ENCODE measurements at regions not wholly inside any gene's neighbourhood (a gene's known extent, or its start where the extent isn't known, plus 50 kb on each side); places are given as distances from the start of the nearest gene placed in this dataset.

GRCh38 chr10:33893506-33893905 is 559.0 kb upstream of the NRP1 start:
- Histone ChIP-seq H4K20me1 (ENCODE audit: control insufficient read depth, insufficient read depth, insufficient read length) (no peaks in the 10 kb centered on the region), H4K5ac (ENCODE audit: insufficient read length, low read depth, low read length) (no peak overlapping the region), H2BK20ac (ENCODE audit: low read depth, low read length, poor library complexity, severe bottlenecking) (no peak overlapping the region), H3K23me2 (ENCODE audit: insufficient read length, low read depth, low read length, poor library complexity, severe bottlenecking) (no peaks in the 10 kb centered on the region), H3T11ph (ENCODE audit: low read length) (no peak overlapping the region), H3K9me3 (ENCODE audit: control insufficient read depth, low read depth, low read length) (no peaks in the 10 kb centered on the region), H3K14ac (ENCODE audit: insufficient read depth, low read length) (no peak overlapping the region), H3K4ac (ENCODE audit: low read depth, low read length) (no peak overlapping the region), H3K23ac (ENCODE audit: insufficient read length, low read depth, low read length) (no peak overlapping the region), H2BK5ac (ENCODE audit: insufficient read length, low read length) (no peak overlapping the region), H2AFZ (ENCODE audit: low read length) (no peak overlapping the region), H3K4me2 (ENCODE audit: insufficient read depth, insufficient read length, low read length) (no peak overlapping the region), H2AK5ac (ENCODE audit: insufficient read length, low read length) (no peak overlapping the region), H3K27ac (ENCODE audit: insufficient read length, low read depth, low read length) (no peak overlapping the region), H3K4me1 (ENCODE audit: insufficient read depth, low read length) (no peaks in the 10 kb centered on the region), H2BK15ac (ENCODE audit: low read depth, low read length) (no peak overlapping the region), H3K9ac (ENCODE audit: extremely low read depth, insufficient read length, low read length) (no peak overlapping the region), H2BK12ac (ENCODE audit: insufficient read length, low read depth, low read length) (no peak overlapping the region), H3K27me3 (ENCODE audit: insufficient read depth, low read length) (no peaks in the 10 kb centered on the region), H3K79me1 (ENCODE audit: insufficient read depth, low read depth, low read length, poor library complexity, severe bottlenecking) (no peaks in the 10 kb centered on the region), H3K18ac (ENCODE audit: insufficient read length, low read depth, low read length) (no peak overlapping the region), H3K56ac (ENCODE audit: insufficient read length, low read depth, low read length) (no peak overlapping the region), H4K91ac (ENCODE audit: insufficient read length, low read depth, low read length) (no peak overlapping the region), H3K79me2 (ENCODE audit: insufficient read depth, low read length) (no peaks in the 10 kb centered on the region), H2BK120ac (ENCODE audit: low read depth, low read length, poor library complexity, severe bottlenecking) (no peak overlapping the region), H4K8ac (replicated peaks; ENCODE audit: insufficient read length, low read depth, low read length) (no peak overlapping the region)
- Mint-ChIP-seq H3K4me1 (peaks cover 2 to 14% of the 10 kb centered on the region in 2 experiments; a peak in 3 of 4 replicates), H3K27ac (no peak overlapping the region), H3K9me3 (peaks cover 0 to 12% of the 10 kb centered on the region in 2 experiments; a peak in 3 of 5 replicates), H3K36me3 (ENCODE audit: insufficient read depth in 1 of 3, low read depth in 3 of 3) (peaks cover 0 to 8% (median 0%) of the 10 kb centered on the region in 3 experiments; a peak in 3 of 7 replicates), H3K4me3 (no peak overlapping the region), H3K27me3 (ENCODE audit: low read depth) (no peaks in the 10 kb centered on the region)
- no peak for DNase-seq
- no peak for TF ChIP-seq CTCF (conservative IDR thresholded peaks at IDR 0.05)

Data from H9 (cell line).